ENCODE measurements at regions not wholly inside any gene's neighbourhood (a gene's known extent, or its start where the extent isn't known, plus 50 kb on each side); places are given as distances from the start of the nearest gene placed in this dataset.
A peak's percentile ranks its signal among the peaks of the same experiment; 100 is the strongest.

- DNase-seq = no peak
Measured at GRCh38 chr10:91040343-91040742, 119.5 kb upstream of the ANKRD1 start.

GRCh38 chr10:91042069-91042468 is 121.2 kb upstream of the ANKRD1 start:
- DNase-seq = no peak

DNA sequence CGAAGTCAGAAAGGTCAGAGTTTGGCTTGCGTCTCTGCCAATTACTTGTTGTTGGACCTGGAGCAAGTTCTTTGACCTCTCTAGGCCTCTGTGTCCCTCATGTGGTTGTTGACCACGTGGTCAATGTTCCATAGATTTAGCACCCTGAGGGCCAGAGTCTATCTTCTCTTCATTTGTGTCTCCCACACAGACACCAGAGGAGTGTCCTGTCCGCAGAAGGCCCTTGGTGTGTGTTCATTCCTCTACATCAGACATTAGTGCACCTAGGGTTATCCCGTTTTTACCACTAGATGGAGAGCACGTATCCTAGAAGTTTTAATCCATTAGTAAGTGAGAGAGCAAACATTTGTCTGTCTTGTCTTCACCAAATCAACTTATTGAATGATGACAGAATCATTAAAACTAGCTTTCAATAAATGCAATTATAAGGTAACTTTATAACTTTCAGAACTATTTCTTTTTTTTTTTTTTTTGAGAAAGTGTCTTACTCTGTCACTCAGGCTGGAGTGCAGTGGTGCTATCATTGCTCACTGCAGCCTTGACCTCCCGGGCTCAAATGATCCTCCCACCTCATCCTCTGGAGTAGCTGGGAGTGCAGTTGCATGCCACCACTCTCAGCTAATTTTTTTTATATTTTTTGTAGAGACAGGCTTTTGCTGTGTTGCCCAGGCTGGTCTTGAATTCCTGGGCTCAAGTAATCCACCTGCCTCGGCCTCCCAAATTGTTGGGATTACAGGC is 122.5 kb upstream of the ANKRD1 start:
- DNase-seq = peak; percentile 8

- DNase-seq = no peak
Measured at GRCh38 chr10:91046869-91047268, 126.0 kb upstream of the ANKRD1 start.

- DNase-seq = no peak
Measured at GRCh38 chr10:91048380-91048779, 127.5 kb upstream of the ANKRD1 start.

DNA sequence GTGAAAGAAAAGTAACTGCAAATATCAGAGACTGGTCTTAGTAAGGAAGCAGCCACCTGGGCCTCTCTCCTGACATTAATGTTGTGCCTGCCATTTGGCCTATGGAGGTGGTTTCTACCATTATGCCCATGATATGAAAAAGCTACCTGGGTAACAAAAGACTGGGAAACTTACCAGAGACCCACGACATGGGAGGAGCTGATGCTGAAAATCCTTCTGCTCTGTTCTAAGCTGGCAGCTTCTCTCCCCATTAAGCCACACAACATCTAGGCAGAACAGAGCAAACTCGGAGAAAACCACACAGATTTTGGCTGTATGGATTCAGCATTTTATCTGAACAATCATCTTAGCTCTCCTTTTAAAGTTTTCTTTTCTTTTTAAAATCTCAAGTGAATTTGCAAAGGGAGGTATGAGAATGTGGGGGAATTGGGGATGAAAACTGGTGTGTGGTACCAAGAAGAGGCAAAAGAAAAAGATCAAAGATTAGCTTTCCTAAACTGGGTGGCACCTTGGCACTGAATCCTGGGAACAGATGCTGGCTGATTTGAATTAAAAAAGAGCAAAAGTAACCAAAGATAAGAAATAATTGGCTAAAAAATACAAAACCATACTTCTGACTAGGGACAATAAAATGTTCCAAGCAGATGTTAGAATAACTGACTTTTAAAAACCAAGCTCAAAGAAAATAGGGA is 128.6 kb upstream of the ANKRD1 start:
- no peak for DNase-seq

- DNase-seq = no peak
Measured at GRCh38 chr10:91049988-91050360, 129.1 kb upstream of the ANKRD1 start.

DNA sequence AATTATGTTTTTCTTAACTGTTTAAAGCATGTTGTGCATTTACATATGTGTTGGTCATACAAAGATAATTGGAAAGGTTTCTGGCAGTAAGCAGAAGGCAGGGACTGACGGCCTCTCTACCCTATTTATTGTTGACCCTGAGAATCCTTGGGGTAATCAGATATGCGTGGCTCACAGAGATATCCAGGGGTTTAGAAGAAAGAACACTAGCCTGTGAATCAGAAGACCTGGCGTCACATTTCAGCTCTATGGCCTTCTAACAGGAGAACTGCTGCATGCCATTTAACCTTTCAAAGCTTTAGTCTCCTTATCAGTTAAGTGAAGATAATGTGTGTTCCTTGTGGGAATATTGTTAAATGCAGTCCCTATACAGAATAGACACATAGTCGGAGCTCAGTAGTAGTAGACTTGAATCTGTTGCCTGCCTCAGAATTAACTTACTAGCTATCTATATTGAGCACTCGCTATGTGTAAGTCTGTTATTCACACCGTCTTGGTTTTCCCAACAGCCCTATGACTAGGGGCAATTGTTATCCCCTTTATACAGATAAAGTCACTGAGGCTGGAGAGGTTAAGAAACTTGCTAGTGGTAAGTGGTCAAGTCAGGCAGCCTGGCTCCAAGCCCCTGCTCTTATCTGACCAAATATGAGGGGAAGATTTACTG is 129.6 kb upstream of the ANKRD1 start:
- no peak for DNase-seq

DNA sequence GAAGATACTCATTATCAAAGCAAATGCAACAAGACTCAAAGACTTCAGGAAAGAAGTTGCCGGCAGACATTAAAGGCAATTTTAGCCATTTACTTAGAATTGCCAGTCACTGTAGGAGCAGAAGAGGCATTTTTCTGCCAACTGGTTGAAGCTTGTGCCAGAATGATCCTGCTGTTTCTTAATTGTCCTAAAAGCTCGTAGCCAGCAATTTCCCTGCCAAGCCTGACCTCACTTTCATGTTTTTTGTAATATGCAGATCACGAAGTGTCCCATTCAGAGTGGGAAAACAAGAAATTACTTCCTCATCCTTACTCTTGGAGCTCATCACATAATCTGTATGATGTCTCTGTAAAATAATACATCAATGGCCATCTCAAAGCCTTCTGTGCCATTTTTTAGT is 130.9 kb upstream of the ANKRD1 start:
- DNase-seq = no peak

DNA sequence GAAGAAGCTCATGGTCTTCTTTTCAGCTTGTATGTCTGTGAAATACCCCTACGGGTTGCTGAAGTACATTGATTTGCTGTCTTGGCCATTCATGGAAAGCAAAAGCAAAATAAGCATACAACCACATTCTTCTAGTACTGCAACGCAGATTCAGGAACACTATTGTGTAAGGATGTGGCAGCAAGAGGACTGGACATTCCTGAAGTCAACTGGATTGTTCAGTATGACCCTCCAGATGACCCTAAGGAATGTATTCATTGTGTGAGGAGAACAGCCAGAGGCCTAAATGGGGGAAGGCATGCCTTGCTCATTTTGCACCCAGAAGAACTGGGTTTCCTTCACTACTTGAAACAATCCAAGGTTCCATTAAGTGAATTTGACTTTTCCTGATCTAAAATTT is 133.4 kb upstream of the ANKRD1 start:
- DNase-seq = no peak

DNA sequence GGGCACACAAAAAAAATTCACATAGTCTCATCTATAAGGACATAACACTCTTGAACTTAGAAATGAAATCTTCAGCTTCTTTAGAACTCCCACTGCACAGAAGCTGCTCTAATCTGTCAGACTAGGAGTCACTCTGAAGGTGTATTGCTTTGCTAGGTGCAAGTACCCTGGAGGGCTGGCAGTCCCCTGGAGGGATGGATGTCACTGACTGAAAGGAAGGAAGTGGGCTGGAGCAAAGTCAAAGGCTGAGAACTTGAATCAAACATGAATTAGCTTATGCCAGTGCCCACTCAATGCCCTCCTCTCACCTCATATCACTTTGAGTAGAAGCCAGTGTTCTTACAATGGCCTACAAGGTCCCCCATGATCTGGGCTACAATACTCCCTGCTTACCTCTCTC is 140.3 kb upstream of the ANKRD1 start:
- DNase-seq = no peak

DNA sequence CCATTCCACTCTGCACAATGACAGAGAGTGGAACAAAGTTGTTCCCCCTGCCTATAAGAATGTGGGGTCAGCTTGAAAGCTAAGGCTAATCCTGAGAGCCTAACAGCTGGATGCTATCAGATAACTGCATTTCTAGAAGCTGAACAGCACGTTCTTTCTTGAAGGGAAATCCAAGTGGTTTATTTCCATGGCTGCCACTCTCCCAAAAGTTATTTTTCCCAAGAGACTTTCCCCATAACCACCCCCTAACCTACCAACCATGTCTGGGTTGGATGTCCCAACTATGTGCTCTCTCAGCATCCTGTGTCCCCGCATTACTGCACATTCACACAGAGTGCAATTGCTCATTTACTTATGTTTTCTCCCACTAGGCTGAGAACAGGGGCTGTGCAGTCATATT is 140.7 kb upstream of the ANKRD1 start:
- DNase-seq = no peak

DNA sequence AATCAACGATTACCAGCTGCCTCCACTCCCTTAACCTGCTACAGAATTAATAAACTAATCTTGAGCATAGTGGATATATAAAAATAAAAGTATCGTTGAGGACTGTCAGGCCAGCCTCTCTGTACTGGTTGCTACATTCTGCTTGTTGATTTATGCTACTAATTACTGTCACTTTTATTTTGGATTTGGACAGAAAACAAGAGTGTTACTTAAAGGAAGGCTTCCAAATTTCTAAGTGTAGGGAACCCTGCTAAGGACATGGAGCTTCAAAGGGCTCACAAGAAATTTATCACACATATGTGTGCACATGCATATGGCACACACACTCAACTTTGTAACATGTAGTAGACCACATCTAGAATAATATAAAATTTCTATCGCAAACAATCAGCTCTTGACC is 141.2 kb upstream of the ANKRD1 start:
- DNase-seq = no peak

DNA sequence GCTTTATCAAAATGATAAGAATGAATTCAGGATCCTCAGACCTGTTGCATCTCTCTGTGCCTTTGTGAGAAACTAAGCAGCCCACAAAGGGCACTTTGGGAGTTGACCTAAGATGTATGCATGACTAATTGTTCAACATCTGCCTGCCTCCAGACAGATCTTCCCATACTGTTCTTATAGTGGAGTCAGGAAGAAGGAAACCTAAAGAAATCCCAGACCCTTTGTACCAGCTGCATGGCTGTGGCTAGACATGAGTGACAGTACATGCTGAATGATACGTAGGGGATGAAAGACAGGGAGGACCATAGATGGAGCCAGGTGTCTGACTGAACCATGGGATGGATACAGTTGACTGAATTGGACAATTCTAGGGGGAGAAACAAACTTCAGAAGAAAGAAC is 148.7 kb upstream of the PCGF5 start:
- DNase-seq = no peak

DNA sequence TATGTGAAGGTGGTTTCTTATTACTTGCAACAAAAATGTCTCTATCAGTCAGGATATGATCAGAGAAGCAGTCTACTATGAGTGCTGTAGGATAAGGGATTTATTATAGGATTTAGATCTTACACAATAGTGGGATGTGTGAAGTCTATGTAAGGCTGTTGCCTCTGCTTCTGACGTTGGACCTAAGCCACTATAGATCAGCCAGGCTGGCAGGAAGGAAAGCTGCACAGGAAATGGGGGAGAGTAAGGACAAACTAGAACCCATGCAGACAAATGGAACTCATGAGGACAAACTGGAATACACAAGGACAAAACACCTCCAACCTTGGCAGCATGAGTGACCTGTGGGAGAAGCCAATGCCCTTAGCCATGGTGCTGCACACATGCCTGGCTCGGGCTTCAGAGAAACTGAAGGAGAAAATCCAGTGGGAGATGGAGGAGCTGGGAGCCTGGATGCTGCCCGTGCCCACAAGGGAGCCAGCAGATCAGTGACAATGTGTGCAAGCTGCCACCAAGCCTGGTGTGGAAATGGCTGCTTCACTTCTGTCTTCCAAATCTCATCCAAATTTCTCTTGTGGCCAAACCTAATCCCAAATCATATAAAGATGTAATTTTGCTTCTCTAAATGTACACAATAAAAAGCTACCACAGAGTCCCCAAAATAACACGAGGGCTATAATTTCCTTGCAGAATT is 147.0 kb upstream of the PCGF5 start:
- no peak for DNase-seq

- DNase-seq = no peak
Measured at GRCh38 chr10:91076991-91077548, 143.4 kb upstream of the PCGF5 start.

GRCh38 chr10:91077549-91078071 is 142.9 kb upstream of the PCGF5 start:
- peak; percentile 56 for DNase-seq

GRCh38 chr10:91080776-91081175 is 139.7 kb upstream of the PCGF5 start:
- no peak for DNase-seq

DNA sequence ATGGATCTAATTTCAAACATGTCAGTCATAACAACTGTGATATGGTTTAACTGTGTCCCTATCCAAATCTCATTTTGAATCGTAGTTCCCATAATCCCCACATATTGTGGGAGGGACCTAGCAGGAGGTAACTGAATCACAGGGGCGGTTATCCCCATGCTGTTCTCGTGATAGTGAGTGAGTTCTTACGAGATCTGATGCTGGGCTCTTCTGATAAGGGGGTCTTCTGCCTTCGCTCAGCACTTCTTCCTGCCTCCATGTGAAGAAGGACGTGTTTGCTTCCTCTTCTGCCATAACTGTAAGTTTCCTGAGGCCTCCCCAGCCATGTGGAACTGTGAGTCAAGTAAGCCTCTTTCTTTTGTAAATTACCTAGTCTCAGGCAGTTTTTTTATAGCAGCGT is 138.0 kb upstream of the PCGF5 start:
- no peak for DNase-seq

- DNase-seq = no peak
Measured at GRCh38 chr10:91088300-91089140, 131.9 kb upstream of the PCGF5 start.

GRCh38 chr10:91090761-91091529 is 129.5 kb upstream of the PCGF5 start:
- DNase-seq = no peak
